ENCODE measurements at regions not wholly inside any gene's neighbourhood (a gene's known extent, or its start where the extent isn't known, plus 50 kb on each side); places are given as distances from the start of the nearest gene placed in this dataset.

- Mint-ChIP-seq H3K4me1 (peaks cover 25% of the 10 kb centered on the region), H3K9me3 (no peaks in the 10 kb centered on the region), H3K4me3 (no peak overlapping the region), H3K27me3 (ENCODE audit: low read depth) (peaks cover 33% of the 10 kb centered on the region), H3K27ac (no peak overlapping the region), H3K36me3 (no peaks in the 10 kb centered on the region)
- ATAC-seq, result peak; percentile 37
- TF ChIP-seq ZNF263 (CRISPR knock-in tag; IDR thresholded peaks at IDR 0.05; ENCODE audit: low read depth) (0 out of 2 replicates have a peak, but pooled peaks have one; percentile 1), ZNF121 (CRISPR knock-in tag; IDR thresholded peaks at IDR 0.05) (no peak), CTCF (IDR thresholded peaks at IDR 0.05) (0 out of 2 replicates have a peak, but pooled peaks have one; percentile 16)
- DNase-seq (ENCODE audit: low spot score), result no peak
- ChIA-PET CTCF (interaction anchor here (0.6 to 3.6 kb wide), 15 partner anchors 9 to 427 kb away, joined by 3 to 25 read pairs (median 4); no protein-coding TSS in a partner anchor), POLR2A (no interaction called here)
These were observed 195.5 kb upstream of the PDE10A start for GRCh38 chr6:165858586-165858985.

DNA sequence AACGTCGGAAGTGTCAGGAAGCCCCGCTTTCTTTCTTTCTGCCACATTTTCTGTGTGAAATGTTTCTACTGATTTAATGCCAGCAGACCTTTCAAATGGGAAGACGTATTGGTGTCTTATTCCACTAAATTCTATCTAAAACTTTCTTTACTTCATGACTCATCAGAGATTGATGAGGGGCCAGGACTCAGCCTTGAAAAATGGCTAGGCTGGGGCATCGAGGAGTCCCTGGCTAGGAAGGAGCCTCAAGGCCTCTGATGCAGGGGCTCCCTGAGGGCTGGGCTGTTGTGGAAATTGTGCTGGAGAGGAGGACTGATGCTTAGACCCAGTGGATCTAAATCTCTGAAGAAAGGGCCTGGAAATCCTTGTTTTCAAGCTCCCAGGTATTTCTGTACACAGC is 192.8 kb upstream of the PDE10A start:
- DNase-seq (ENCODE audit: low spot score) (no peak), ATAC-seq (no peak)
- Mint-ChIP-seq H3K4me1 (peaks cover 22% of the 10 kb centered on the region), H3K9me3 (no peaks in the 10 kb centered on the region), H3K27ac (no peak overlapping the region), H3K4me3 (no peak overlapping the region), H3K27me3 (ENCODE audit: low read depth) (peaks cover 53% of the 10 kb centered on the region), H3K36me3 (no peaks in the 10 kb centered on the region)
- POLR2A ChIA-PET, result no interaction called here
- CTCF ChIA-PET, result no interaction called here
- no peak for TF ChIP-seq NR1H2 (CRISPR knock-in tag; IDR thresholded peaks at IDR 0.05)
- no peak for TF ChIP-seq EMX1 (CRISPR knock-in tag; IDR thresholded peaks at IDR 0.05)
- no peak for TF ChIP-seq JAZF1 (CRISPR knock-in tag; IDR thresholded peaks at IDR 0.05)

GRCh38 chr6:165854863-165855593 is 192.0 kb upstream of the PDE10A start:
- peaks cover 56% of the 10 kb centered on the region for H3K27me3 Mint-ChIP-seq (ENCODE audit: low read depth)
- H3K4me1 Mint-ChIP-seq, result peaks cover 25% of the 10 kb centered on the region
- H3K9me3 Mint-ChIP-seq, result no peaks in the 10 kb centered on the region
- no peak overlapping the region for H3K27ac Mint-ChIP-seq
- no peak for TF ChIP-seq NR3C1 (CRISPR knock-in tag; conservative IDR thresholded peaks at IDR 0.05; ENCODE audit: low read depth)
- TF ChIP-seq ATF3 (CRISPR knock-in tag; conservative IDR thresholded peaks at IDR 0.05), result no peak
- no peak for TF ChIP-seq USF1 (CRISPR knock-in tag; IDR thresholded peaks at IDR 0.05)
- TF ChIP-seq EMX1 (CRISPR knock-in tag; IDR thresholded peaks at IDR 0.05), result no peak
- no peak for TF ChIP-seq ZNF416 (CRISPR knock-in tag; IDR thresholded peaks at IDR 0.05)
- no peak for TF ChIP-seq OVOL2 (CRISPR knock-in tag; IDR thresholded peaks at IDR 0.05; ENCODE audit: borderline replicate concordance)
- TF ChIP-seq RORB (CRISPR knock-in tag; IDR thresholded peaks at IDR 0.05), result no peak
- TF ChIP-seq ZBTB21 (CRISPR knock-in tag; IDR thresholded peaks at IDR 0.05; ENCODE audit: borderline replicate concordance), result no peak
- no peak for TF ChIP-seq SMAD4 (CRISPR knock-in tag; IDR thresholded peaks at IDR 0.05)
- TF ChIP-seq, protein P1, sequence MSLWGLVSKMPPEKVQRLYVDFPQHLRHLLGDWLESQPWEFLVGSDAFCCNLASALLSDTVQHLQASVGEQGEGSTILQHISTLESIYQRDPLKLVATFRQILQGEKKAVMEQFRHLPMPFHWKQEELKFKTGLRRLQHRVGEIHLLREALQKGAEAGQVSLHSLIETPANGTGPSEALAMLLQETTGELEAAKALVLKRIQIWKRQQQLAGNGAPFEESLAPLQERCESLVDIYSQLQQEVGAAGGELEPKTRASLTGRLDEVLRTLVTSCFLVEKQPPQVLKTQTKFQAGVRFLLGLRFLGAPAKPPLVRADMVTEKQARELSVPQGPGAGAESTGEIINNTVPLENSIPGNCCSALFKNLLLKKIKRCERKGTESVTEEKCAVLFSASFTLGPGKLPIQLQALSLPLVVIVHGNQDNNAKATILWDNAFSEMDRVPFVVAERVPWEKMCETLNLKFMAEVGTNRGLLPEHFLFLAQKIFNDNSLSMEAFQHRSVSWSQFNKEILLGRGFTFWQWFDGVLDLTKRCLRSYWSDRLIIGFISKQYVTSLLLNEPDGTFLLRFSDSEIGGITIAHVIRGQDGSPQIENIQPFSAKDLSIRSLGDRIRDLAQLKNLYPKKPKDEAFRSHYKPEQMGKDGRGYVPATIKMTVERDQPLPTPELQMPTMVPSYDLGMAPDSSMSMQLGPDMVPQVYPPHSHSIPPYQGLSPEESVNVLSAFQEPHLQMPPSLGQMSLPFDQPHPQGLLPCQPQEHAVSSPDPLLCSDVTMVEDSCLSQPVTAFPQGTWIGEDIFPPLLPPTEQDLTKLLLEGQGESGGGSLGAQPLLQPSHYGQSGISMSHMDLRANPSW (CRISPR knock-in tag; conservative IDR thresholded peaks at IDR 0.05; ENCODE audit: low read depth), result no peak
- TF ChIP-seq MXD4 (CRISPR knock-in tag; IDR thresholded peaks at IDR 0.05; ENCODE audit: borderline replicate concordance), result no peak
- no peak for TF ChIP-seq ZNF219 (CRISPR knock-in tag; IDR thresholded peaks at IDR 0.05; ENCODE audit: borderline replicate concordance)
- TF ChIP-seq KAT7 (CRISPR knock-in tag; IDR thresholded peaks at IDR 0.05; ENCODE audit: borderline replicate concordance), result no peak
- TF ChIP-seq SMAD3 (CRISPR knock-in tag; IDR thresholded peaks at IDR 0.05; ENCODE audit: borderline replicate concordance), result no peak
- no peaks in the 10 kb centered on the region for H3K36me3 Mint-ChIP-seq
- ATAC-seq, result no peak
- CTCF ChIA-PET, result interaction anchor here (0.5 to 1.5 kb wide), 2 partner anchors 43 to 251 kb away, joined by 3 to 4 read pairs; no protein-coding TSS in a partner anchor
- H3K4me3 Mint-ChIP-seq, result peak overlapping the region; percentile 43
- DNase-seq (ENCODE audit: low spot score), result no peak
- POLR2A ChIA-PET, result no interaction called here
